ENCODE measurements at regions not wholly inside any gene's neighbourhood (a gene's known extent, or its start where the extent isn't known, plus 50 kb on each side); places are given as distances from the start of the nearest gene placed in this dataset.
"Not testable (repeated sequence)": the region's sequence is repeated elsewhere in the genome, so short reads cannot be mapped to it uniquely, and the experiment has no call there.

- DNase-seq: no peak
These were observed 90.5 kb upstream of the ANKRD10 start for GRCh38 chr13:111005364-111005763.

- no peak for DNase-seq
These were observed 89.6 kb upstream of the ANKRD10 start for GRCh38 chr13:111004444-111004843.

- DNase-seq: no peak
These were observed 86.8 kb upstream of the ANKRD10 start for GRCh38 chr13:111001636-111002035.

GRCh38 chr13:110993788-110994187 is 78.9 kb upstream of the ANKRD10 start:
- DNase-seq: no peak

- DNase-seq: no peak
These were observed 77.2 kb upstream of the ANKRD10 start for GRCh38 chr13:110991991-110992508.

- no peak for DNase-seq
These were observed 74.5 kb upstream of the ANKRD10 start for GRCh38 chr13:110989331-110989730.

- DNase-seq: no peak
These were observed 70.7 kb upstream of the ANKRD10 start for GRCh38 chr13:110985541-110985940.

- no peak for DNase-seq
These were observed 69.9 kb upstream of the ANKRD10 start for GRCh38 chr13:110984798-110985197.

GRCh38 chr13:110984381-110984780 is 69.5 kb upstream of the ANKRD10 start:
- no peak for DNase-seq

- DNase-seq: no peak
These were observed 68.4 kb upstream of the ANKRD10 start for GRCh38 chr13:110983241-110983640.

GRCh38 chr13:110981379-110981778 is 66.5 kb upstream of the ANKRD10 start:
- DNase-seq: no peak

- no peak for DNase-seq
These were observed 66.1 kb upstream of the ANKRD10 start for GRCh38 chr13:110980921-110981320.

GRCh38 chr13:110979149-110979548 is 64.3 kb upstream of the ANKRD10 start:
- DNase-seq: not testable (repeated sequence)

GRCh38 chr13:110978390-110978789 is 63.5 kb upstream of the ANKRD10 start:
- DNase-seq: peak; percentile 83

- no peak for DNase-seq
These were observed 61.9 kb upstream of the ANKRD10 start for GRCh38 chr13:110976785-110977184.

- DNase-seq: no peak
These were observed 58.3 kb upstream of the ANKRD10 start for GRCh38 chr13:110973007-110973700.

- no peak for DNase-seq
These were observed 56.6 kb upstream of the ANKRD10 start for GRCh38 chr13:110971486-110971885.

- peak; percentile 37 for DNase-seq
These were observed 52.4 kb upstream of the ANKRD10 start for GRCh38 chr13:110967156-110967855.

GRCh38 chr13:110965755-110966134 is 50.9 kb upstream of the ANKRD10 start:
- no peak for DNase-seq

- peak; percentile 84 for DNase-seq
These were observed 50.3 kb upstream of the ANKRD10 start for GRCh38 chr13:110965038-110965754.
